Left lung (tissue), 4 donors: ENCODE measurements at regions not wholly inside any gene's neighbourhood (a gene's known extent, or its start where the extent isn't known, plus 50 kb on each side); places are given as distances from the start of the nearest gene placed in this dataset.

Source experiments
- ATAC-seq: fragments of 200-7000 bp; cut with Tn5 transposase; one replicate; pipeline ENCODE4 v1.9.1; 2020; ENCODE audit warnings: moderate library complexity
- DNase-seq, 4 donors: peaks; one replicate each; pipeline ENCODE4 v3.0.0-alpha.2; 2013 to 2020
- H3K27ac ChIP-seq, 2 donors: fragments of 200-600 bp; sonication (generic) in 1 of 2; one replicate each; pipeline versions ENCODE4 v1.5.0 to v1.8.0; 2020 to 2021
- H3K27me3 ChIP-seq, 2 donors: fragments of 200-600 bp; sonication (generic) in 1 of 2; one replicate each; pipeline versions ENCODE4 v1.5.0 to v1.8.0; 2020 to 2021
- H3K36me3 ChIP-seq, 2 donors: fragments of 200-600 bp; sonication (generic) in 1 of 2; one replicate each; pipeline versions ENCODE4 v1.5.0 to v1.8.0; 2020 to 2021
- H3K4me1 ChIP-seq, 2 donors: fragments of 200-600 bp; one replicate each; pipeline ENCODE4 v1.8.0; 2021
- H3K4me3 ChIP-seq, 2 donors: fragments of 200-600 bp; sonication (generic) in 1 of 2; one replicate each; pipeline versions ENCODE4 v1.5.0 to v1.8.0; 2020 to 2021; ENCODE audit warnings: mild to moderate bottlenecking in 1 of 2
- H3K9me3 ChIP-seq, 2 donors: fragments of 200-600 bp; sonication (generic) in 1 of 2; one replicate each; pipeline versions ENCODE4 v1.5.0 to v1.8.0; 2020 to 2021
- intact Hi-C, 2 donors: fragments of 100-400 bp; cut with DNase I; formaldehyde crosslinking; loops; one replicate each; pipeline versions ENCODE4 v1.11.2 to v1.14.2; 2022
- TF ChIP-seq, protein P1 (sequence below), 2 donors: fragments of 200-600 bp; sonication (generic) in 1 of 2; IDR thresholded peaks; one replicate each; pipeline versions ENCODE4 v1.5.0 to v1.8.0; 2021; ENCODE audit warnings: antibody characterized with exemption in 2 of 2
- donor health status: DM: no; HTN: yes; CAD: no.
- donor health status: DM: no; HTN: no; CAD: no.

- Histone ChIP-seq H3K27me3 (no peaks in the 10 kb centered on the region), H3K4me1 (no peaks in the 10 kb centered on the region), H3K9me3 (peaks cover 0 to 2% of the 10 kb centered on the region in 2 donors), H3K27ac (no peak overlapping the region), H3K4me3 (no peak overlapping the region), H3K36me3 (no peaks in the 10 kb centered on the region)
- ATAC-seq = no peak
- no peak for DNase-seq
- intact Hi-C loops = no loop called here
- TF ChIP-seq, protein P1, sequence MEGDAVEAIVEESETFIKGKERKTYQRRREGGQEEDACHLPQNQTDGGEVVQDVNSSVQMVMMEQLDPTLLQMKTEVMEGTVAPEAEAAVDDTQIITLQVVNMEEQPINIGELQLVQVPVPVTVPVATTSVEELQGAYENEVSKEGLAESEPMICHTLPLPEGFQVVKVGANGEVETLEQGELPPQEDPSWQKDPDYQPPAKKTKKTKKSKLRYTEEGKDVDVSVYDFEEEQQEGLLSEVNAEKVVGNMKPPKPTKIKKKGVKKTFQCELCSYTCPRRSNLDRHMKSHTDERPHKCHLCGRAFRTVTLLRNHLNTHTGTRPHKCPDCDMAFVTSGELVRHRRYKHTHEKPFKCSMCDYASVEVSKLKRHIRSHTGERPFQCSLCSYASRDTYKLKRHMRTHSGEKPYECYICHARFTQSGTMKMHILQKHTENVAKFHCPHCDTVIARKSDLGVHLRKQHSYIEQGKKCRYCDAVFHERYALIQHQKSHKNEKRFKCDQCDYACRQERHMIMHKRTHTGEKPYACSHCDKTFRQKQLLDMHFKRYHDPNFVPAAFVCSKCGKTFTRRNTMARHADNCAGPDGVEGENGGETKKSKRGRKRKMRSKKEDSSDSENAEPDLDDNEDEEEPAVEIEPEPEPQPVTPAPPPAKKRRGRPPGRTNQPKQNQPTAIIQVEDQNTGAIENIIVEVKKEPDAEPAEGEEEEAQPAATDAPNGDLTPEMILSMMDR (IDR thresholded peaks at IDR 0.05) = no peak
These were observed 182.8 kb downstream of the ASCL1 start for GRCh38 chr12:103140286-103140685.

- Histone ChIP-seq H3K4me1 (no peaks in the 10 kb centered on the region), H3K4me3 (no peak overlapping the region), H3K27me3 (no peaks in the 10 kb centered on the region), H3K36me3 (no peaks in the 10 kb centered on the region), H3K27ac (no peak overlapping the region), H3K9me3 (no peaks in the 10 kb centered on the region)
- DNase-seq (no peak), ATAC-seq (no peak)
- intact Hi-C loops = no loop called here
- TF ChIP-seq, protein P1 (IDR thresholded peaks at IDR 0.05) = no peak
These were observed 186.8 kb downstream of the ASCL1 start for GRCh38 chr12:103144278-103144677.

DNA sequence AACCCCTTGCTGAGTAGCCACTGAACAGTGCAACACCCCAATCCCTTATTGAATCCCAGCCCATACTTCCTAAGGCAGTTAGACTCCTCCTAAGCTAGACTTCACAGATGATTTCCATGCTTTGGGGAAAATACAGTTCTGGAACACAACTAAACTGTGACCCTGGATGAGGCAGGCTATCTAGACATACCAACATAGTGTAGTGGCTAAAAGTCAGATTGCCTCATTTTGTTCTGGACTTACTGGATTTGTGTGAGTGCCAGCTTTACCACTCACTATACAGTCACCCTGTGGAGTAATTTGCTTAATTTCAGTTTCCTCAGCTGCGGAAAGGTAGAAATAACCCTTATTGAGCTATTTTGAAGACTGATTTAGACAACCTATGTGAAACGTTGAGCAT, 203.1 kb downstream of the ASCL1 start:
- intact Hi-C loops = no loop called here
- no peak for ATAC-seq

GRCh38 chr12:103161582-103162362, 204.3 kb downstream of the ASCL1 start:
- intact Hi-C loops = no loop called here
- no peak overlapping the region for H3K27ac ChIP-seq
- peaks cover 0 to 4% of the 10 kb centered on the region in 2 donors for H3K9me3 ChIP-seq
- DNase-seq (no peak), ATAC-seq (no peak)
- H3K4me1 ChIP-seq = no peaks in the 10 kb centered on the region
- no peaks in the 10 kb centered on the region for H3K36me3 ChIP-seq
- no peaks in the 10 kb centered on the region for H3K27me3 ChIP-seq
- no peak overlapping the region for H3K4me3 ChIP-seq
- TF ChIP-seq, protein P1 (IDR thresholded peaks at IDR 0.05) = no peak

More for the DNA sequence above, 203.1 kb downstream of the ASCL1 start:
- H3K27me3 ChIP-seq = no peaks in the 10 kb centered on the region
- H3K4me3 ChIP-seq = no peak overlapping the region
- H3K27ac ChIP-seq = no peak overlapping the region
- DNase-seq = no peak
- H3K9me3 ChIP-seq = peaks cover 0 to 4% of the 10 kb centered on the region in 2 donors
- no peaks in the 10 kb centered on the region for H3K4me1 ChIP-seq
- TF ChIP-seq, protein P1 (IDR thresholded peaks at IDR 0.05) = no peak
- H3K36me3 ChIP-seq = no peaks in the 10 kb centered on the region

DNA sequence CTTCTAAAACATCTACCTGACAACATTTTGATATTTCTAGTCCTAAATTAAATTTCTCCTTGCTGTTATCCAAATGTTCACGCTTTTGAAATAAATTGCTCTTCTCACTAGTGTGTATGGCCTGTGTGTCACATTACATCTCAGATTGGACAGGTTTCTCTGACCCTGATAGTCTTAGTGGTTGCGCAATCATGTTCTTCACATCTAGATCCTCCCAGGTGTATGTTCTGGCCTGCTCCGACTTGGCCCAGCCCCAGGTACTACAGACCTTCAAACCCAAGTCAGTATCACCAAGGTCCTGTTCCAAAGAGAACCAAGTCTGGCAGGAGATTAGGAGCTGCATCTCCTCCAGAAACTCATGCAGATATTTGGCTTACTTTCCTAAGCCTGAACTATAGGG, 209.5 kb downstream of the ASCL1 start:
- TF ChIP-seq, protein P1 (IDR thresholded peaks at IDR 0.05) = no peak
- DNase-seq (no peak), ATAC-seq (no peak)
- Histone ChIP-seq H3K27ac (no peak overlapping the region), H3K4me1 (no peaks in the 10 kb centered on the region), H3K9me3 (peaks cover 0 to 4% of the 10 kb centered on the region in 2 donors), H3K27me3 (no peaks in the 10 kb centered on the region), H3K36me3 (no peaks in the 10 kb centered on the region), H3K4me3 (no peak overlapping the region)
- intact Hi-C loops = no loop called here
